Body of pancreas (tissue), 4 donors: ENCODE measurements at regions not wholly inside any gene's neighbourhood (a gene's known extent, or its start where the extent isn't known, plus 50 kb on each side); places are given as distances from the start of the nearest gene placed in this dataset.
"Not testable (repeated sequence)": the region's sequence is repeated elsewhere in the genome, so short reads cannot be mapped to it uniquely, and the experiment has no call there.

ENCODE experiments used
- ATAC-seq: fragments of 150-250 bp; one replicate; pipeline ENCODE4 v1.9.1; 2016
- DNase-seq, 4 donors: peaks; one replicate each; pipeline ENCODE4 v3.0.0-alpha.2; 2019
- H3K27ac ChIP-seq, 4 donors: fragments of 200-600 bp; sonication (generic); 1 replicate in 3 of 4; 2 replicates in 1 of 4; pipeline versions ENCODE4 v1.5.1 to v1.6.1; 2016 to 2019; ENCODE audit warnings: mild to moderate bottlenecking in 1 of 4, mixed read lengths in 1 of 4, moderate library complexity in 1 of 4
- H3K27me3 ChIP-seq, 2 donors: fragments of 200-600 bp; sonication (generic); one replicate each; pipeline ENCODE4 v1.6.0; 2016; ENCODE audit warnings: mild to moderate bottlenecking in 1 of 2
- H3K36me3 ChIP-seq, 2 donors: fragments of 200-600 bp; sonication (generic); replicated peaks in 1 of 2; 2 replicates each; pipeline ENCODE4 v1.5.1; 2016; ENCODE audit warnings: low read depth in 2 of 2; ENCODE audit not compliant: insufficient read depth in 1 of 2
- H3K4me1 ChIP-seq: fragments of 200-600 bp; sonication (generic); one replicate; pipeline ENCODE4 v1.6.0; 2016
- H3K4me3 ChIP-seq, 2 donors: fragments of 200-600 bp; sonication (generic); 1 replicate in 1 of 2; 2 replicates in 1 of 2; pipeline ENCODE4 v1.5.1; 2016 to 2019
- H3K9me3 ChIP-seq, 3 donors: fragments of 200-600 bp; sonication (generic); 1 replicate in 2 of 3; 2 replicates in 1 of 3; pipeline ENCODE4 v1.5.1; 2016
- POLR2A ChIP-seq, 3 donors: fragments of 450-650 bp; IDR thresholded peaks; one replicate each; pipeline ENCODE4 v1.6.1; 2016; ENCODE audit warnings: antibody characterized with exemption in 3 of 3, mild to moderate bottlenecking in 2 of 3
- WGBS, 2 donors: methylation state at CpG; one replicate each; pipeline ENCODE4 v1.1.5; 2017; 5-methylcytosine and 5-hydroxymethylcytosine counted together
- intact Hi-C: fragments of 100-400 bp; cut with DNase I; formaldehyde crosslinking; loops from one replicate; pipeline ENCODE4 v1.15.1; 2023
- TF ChIP-seq, protein P1 (sequence below), 7 experiments: fragments of 450-650 bp in 4 of 7; fragments of 200-600 bp in 3 of 7; sonication (generic) in 3 of 7; IDR thresholded peaks; one replicate each; pipeline ENCODE4 v1.5.1; 2016 to 2019; ENCODE audit warnings: antibody characterized with exemption in 7 of 7

DNA sequence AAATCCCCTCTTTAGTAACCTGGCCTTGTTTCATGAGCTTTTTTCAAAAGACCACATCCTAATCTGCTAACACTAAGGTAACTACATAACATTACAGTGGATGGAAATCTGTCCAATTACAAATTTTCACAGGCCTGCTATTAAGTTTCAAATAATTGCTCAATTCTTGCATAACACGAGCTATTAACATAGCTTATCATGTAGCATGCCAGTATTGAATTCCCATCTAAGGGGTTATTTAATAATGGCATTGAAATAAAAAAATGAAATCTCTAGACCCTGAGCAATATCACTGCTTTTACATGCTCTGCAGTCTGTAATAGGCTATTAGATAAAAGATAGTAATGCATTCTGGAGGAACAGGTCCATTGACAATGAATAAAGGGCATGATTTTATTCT lies 748.3 kb upstream of the NECTIN3 start:
- H3K9me3 ChIP-seq, result no peaks in the 10 kb centered on the region
- no peak for DNase-seq
- no peaks in the 10 kb centered on the region for H3K4me1 ChIP-seq
- WGBS, 2 donors, result 46 to 59% methylated on average over 1 of the region's 1 CpG
- ATAC-seq, result no peak
- H3K27ac ChIP-seq, result no peak overlapping the region
- H3K36me3 ChIP-seq, result no peaks in the 10 kb centered on the region
- no peak overlapping the region for H3K4me3 ChIP-seq
- no peaks in the 10 kb centered on the region for H3K27me3 ChIP-seq
- no peak for TF ChIP-seq POLR2A (IDR thresholded peaks at IDR 0.05)
- TF ChIP-seq, protein P1, sequence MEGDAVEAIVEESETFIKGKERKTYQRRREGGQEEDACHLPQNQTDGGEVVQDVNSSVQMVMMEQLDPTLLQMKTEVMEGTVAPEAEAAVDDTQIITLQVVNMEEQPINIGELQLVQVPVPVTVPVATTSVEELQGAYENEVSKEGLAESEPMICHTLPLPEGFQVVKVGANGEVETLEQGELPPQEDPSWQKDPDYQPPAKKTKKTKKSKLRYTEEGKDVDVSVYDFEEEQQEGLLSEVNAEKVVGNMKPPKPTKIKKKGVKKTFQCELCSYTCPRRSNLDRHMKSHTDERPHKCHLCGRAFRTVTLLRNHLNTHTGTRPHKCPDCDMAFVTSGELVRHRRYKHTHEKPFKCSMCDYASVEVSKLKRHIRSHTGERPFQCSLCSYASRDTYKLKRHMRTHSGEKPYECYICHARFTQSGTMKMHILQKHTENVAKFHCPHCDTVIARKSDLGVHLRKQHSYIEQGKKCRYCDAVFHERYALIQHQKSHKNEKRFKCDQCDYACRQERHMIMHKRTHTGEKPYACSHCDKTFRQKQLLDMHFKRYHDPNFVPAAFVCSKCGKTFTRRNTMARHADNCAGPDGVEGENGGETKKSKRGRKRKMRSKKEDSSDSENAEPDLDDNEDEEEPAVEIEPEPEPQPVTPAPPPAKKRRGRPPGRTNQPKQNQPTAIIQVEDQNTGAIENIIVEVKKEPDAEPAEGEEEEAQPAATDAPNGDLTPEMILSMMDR (IDR thresholded peaks at IDR 0.05), result no peak
- intact Hi-C loops, result no loop called here

DNA sequence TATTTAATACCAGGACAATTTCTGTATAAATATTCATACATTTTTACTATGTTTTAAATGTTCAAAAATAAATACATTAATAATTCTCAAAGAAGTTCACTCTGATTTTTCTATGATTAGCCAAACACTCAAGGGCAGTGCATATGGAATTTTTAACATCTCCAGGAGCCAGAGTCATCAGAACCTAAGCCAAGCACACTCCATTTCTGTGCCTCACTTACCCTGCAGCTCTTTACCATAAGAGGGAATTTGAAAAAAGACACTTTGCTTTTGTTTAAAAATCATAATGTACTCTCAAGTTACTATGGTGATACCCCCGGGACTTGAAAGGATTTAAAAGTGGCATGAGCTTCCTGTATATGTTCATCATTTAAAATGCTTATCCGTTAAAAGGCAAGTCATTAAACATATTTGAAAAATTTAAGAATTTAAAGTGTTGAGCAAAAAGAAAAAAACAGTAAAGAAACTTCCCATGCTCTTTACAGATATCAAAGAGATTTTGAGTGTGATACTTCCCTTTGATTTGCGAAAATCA lies 747.4 kb upstream of the NECTIN3 start:
- Histone ChIP-seq H3K4me1 (no peaks in the 10 kb centered on the region), H3K9me3 (peaks cover 0 to 4% (median 0%) of the 10 kb centered on the region in 3 donors), H3K4me3 (no peak overlapping the region), H3K36me3 (no peaks in the 10 kb centered on the region), H3K27ac (no peak overlapping the region), H3K27me3 (no peaks in the 10 kb centered on the region)
- ATAC-seq (no peak), DNase-seq (no peak)
- intact Hi-C loops, result no loop called here
- 76 to 77% methylated on average over 3 of the region's 3 CpGs for WGBS, 2 donors
- no peak for TF ChIP-seq POLR2A (IDR thresholded peaks at IDR 0.05)
- TF ChIP-seq, protein P1 (IDR thresholded peaks at IDR 0.05), result no peak

DNA sequence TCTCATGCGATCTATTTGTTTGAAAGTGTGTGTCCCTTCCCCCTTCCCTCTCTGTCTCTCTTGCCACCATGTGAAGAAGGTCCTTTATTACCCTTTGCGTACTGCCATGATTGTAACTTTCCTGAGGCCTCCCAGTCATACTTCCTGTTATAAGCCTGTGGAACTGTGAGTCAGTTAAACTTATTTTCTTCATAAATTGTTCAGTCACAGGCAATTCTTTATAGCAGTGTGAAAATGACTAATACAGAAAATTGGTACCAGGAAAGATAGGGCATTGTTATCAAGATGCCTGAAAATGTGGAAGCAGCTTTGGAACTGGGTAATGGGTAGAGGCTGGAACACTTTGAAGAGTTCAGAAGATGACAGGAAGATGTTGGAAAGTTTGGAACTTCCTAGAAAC lies 743.7 kb upstream of the NECTIN3 start:
- DNase-seq, result no peak
- no peak for TF ChIP-seq POLR2A (IDR thresholded peaks at IDR 0.05)
- TF ChIP-seq, protein P1 (IDR thresholded peaks at IDR 0.05), result no peak
- ATAC-seq, result no peak
- 85 to 93% methylated on average over 2 of the region's 2 CpGs for WGBS, 2 donors
- Histone ChIP-seq H3K36me3 (no peaks in the 10 kb centered on the region), H3K4me3 (no peak overlapping the region), H3K27ac (no peak overlapping the region), H3K9me3 (peaks cover 0 to 4% (median 0%) of the 10 kb centered on the region in 3 donors), H3K4me1 (no peaks in the 10 kb centered on the region), H3K27me3 (no peaks in the 10 kb centered on the region)
- intact Hi-C loops, result no loop called here

DNA sequence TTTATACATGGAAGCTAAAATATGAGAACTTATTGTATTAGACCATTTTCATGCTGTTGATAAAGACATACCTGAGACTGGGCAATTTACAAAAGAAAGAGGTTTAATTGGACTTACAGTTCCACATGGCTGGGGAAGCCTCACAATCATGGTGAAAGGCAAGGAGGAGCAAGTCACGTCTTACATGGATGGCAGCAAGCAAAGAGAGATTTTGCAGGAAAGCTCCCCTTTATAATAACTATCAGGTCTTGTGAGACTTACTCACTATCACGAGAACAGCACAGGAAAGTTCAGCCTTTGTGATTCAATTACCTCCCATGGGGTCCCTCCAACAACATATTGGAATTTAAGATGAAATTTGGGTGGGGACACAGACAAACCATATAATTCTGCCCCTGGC lies 740.1 kb upstream of the NECTIN3 start:
- 51 to 77% methylated on average over 2 of the region's 2 CpGs for WGBS, 2 donors
- intact Hi-C loops, H3K4me3 ChIP-seq, H3K36me3 ChIP-seq, H3K9me3 ChIP-seq, H3K27me3 ChIP-seq, H3K4me1 ChIP-seq, H3K27ac ChIP-seq, ATAC-seq, DNase-seq: not testable (repeated sequence)

DNA sequence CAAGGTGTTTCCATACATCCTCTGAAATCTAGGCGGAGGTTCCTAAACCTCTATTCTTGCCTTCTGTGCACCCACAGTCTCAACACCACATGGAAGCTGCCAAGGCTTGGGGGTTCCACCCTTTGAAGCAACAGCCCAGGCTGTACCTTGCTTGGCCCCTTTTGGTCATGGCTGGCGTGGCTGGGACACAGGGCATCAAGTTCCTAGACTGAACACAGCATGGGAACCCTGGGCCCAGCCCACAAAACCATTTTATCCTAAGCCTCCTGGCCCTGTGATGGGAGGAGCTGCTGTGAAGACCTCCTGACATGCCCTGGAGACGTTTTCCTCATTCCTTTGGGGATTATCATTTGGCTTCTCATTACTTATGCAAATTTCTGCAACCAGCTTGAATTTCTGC lies 739.0 kb upstream of the NECTIN3 start:
- H3K4me1 ChIP-seq, result no peaks in the 10 kb centered on the region
- no peaks in the 10 kb centered on the region for H3K27me3 ChIP-seq
- H3K27ac ChIP-seq, result no peak overlapping the region
- intact Hi-C loops, result no loop called here
- no peaks in the 10 kb centered on the region for H3K36me3 ChIP-seq
- ATAC-seq, result no peak
- no peak overlapping the region for H3K4me3 ChIP-seq
- peaks cover 0 to 4% (median 0%) of the 10 kb centered on the region in 3 donors for H3K9me3 ChIP-seq
- 67 to 74% methylated on average over 3 of the region's 3 CpGs for WGBS, 2 donors
- no peak for DNase-seq
- TF ChIP-seq POLR2A (IDR thresholded peaks at IDR 0.05), result no peak
- TF ChIP-seq, protein P1 (IDR thresholded peaks at IDR 0.05), result no peak
